H9 (cell line): ENCODE measurements at regions not wholly inside any gene's neighbourhood (a gene's known extent, or its start where the extent isn't known, plus 50 kb on each side); places are given as distances from the start of the nearest gene placed in this dataset.

Source experiments
- DNase-seq: peaks from one replicate; pipeline ENCODE4 v3.0.0-alpha.2; 2017
- H2AFZ ChIP-seq: one replicate; pipeline ENCODE4 v1.6.1; 2013; ENCODE audit warnings: mild to moderate bottlenecking, low read length, control low read depth, moderate library complexity
- H2AK5ac ChIP-seq: 2 replicates; pipeline ENCODE4 v1.6.1; 2013; ENCODE audit warnings: low read length, control low read depth, mixed read lengths; ENCODE audit not compliant: insufficient read length
- H2BK120ac ChIP-seq: one replicate; pipeline ENCODE4 v1.6.1; 2013; ENCODE audit warnings: low read depth, mild to moderate bottlenecking, low read length, control low read depth, inconsistent platforms; ENCODE audit not compliant: poor library complexity, severe bottlenecking
- H2BK12ac ChIP-seq: 2 replicates; pipeline ENCODE4 v1.6.1; 2013; ENCODE audit warnings: low read length, control low read depth, mixed read lengths, low read depth; ENCODE audit not compliant: insufficient read length
- H2BK15ac ChIP-seq: 2 replicates; pipeline ENCODE4 v1.6.1; 2013; ENCODE audit warnings: low read depth, low read length, control low read depth
- H2BK20ac ChIP-seq: one replicate; pipeline ENCODE4 v1.6.1; 2013; ENCODE audit warnings: low read depth, mild to moderate bottlenecking, low read length, control low read depth, inconsistent platforms; ENCODE audit not compliant: poor library complexity, severe bottlenecking
- H2BK5ac ChIP-seq: 2 replicates; pipeline ENCODE4 v1.6.1; 2013; ENCODE audit warnings: low read length, control low read depth, mixed read lengths; ENCODE audit not compliant: insufficient read length
- H3K14ac ChIP-seq: 2 replicates; pipeline ENCODE4 v1.6.1; 2013; ENCODE audit warnings: low read length, control low read depth; ENCODE audit not compliant: insufficient read depth
- H3K18ac ChIP-seq: 2 replicates; pipeline ENCODE4 v1.6.1; 2013; ENCODE audit warnings: low read depth, mild to moderate bottlenecking, mixed read lengths, low read length, control low read depth; ENCODE audit not compliant: insufficient read length
- H3K23ac ChIP-seq: 2 replicates; pipeline ENCODE4 v1.6.1; 2013; ENCODE audit warnings: low read length, control low read depth, mixed read lengths, low read depth; ENCODE audit not compliant: insufficient read length
- H3K23me2 ChIP-seq: 2 replicates; pipeline ENCODE4 v1.6.1; 2013; ENCODE audit warnings: low read depth, mild to moderate bottlenecking, mixed read lengths, low read length, control low read depth; ENCODE audit not compliant: insufficient read length, poor library complexity, severe bottlenecking
- H3K27ac ChIP-seq: 2 replicates; pipeline ENCODE4 v1.5.1; 2013; ENCODE audit warnings: low read length, control low read depth, mixed read lengths, low read depth; ENCODE audit not compliant: insufficient read length
- H3K27me3 ChIP-seq: 2 replicates; pipeline ENCODE4 v1.6.1; 2013; ENCODE audit warnings: low read length, control low read depth, inconsistent platforms; ENCODE audit not compliant: insufficient read depth
- H3K4ac ChIP-seq: 2 replicates; pipeline ENCODE4 v1.6.1; 2013; ENCODE audit warnings: low read depth, mild to moderate bottlenecking, control low read depth, inconsistent platforms, low read length, moderate library complexity
- H3K4me1 ChIP-seq: 2 replicates; pipeline ENCODE4 v1.6.1; 2013; ENCODE audit warnings: low read length, control low read depth, inconsistent platforms; ENCODE audit not compliant: insufficient read depth
- H3K4me2 ChIP-seq: 2 replicates; pipeline ENCODE4 v1.6.1; 2013; ENCODE audit warnings: low read length, control low read depth, mixed read lengths; ENCODE audit not compliant: insufficient read length, insufficient read depth
- H3K56ac ChIP-seq: 2 replicates; pipeline ENCODE4 v1.6.1; 2013; ENCODE audit warnings: low read depth, mild to moderate bottlenecking, mixed read lengths, low read length, control low read depth; ENCODE audit not compliant: insufficient read length
- H3K79me1 ChIP-seq: 2 replicates; pipeline ENCODE4 v1.6.1; 2013; ENCODE audit warnings: low read depth, mild to moderate bottlenecking, moderate library complexity, low read length, control low read depth, inconsistent platforms; ENCODE audit not compliant: insufficient read depth, poor library complexity, severe bottlenecking
- H3K79me2 ChIP-seq: 2 replicates; pipeline ENCODE4 v1.6.1; 2013; ENCODE audit warnings: low read length, control low read depth, inconsistent platforms; ENCODE audit not compliant: insufficient read depth
- H3K9ac ChIP-seq: 2 replicates; pipeline ENCODE4 v1.6.1; 2013; ENCODE audit warnings: low read length, control low read depth, mixed read lengths; ENCODE audit not compliant: insufficient read length; ENCODE audit errors: extremely low read depth
- H3K9me3 ChIP-seq: one replicate; pipeline ENCODE4 v1.6.1; 2013; ENCODE audit warnings: low read depth, low read length, inconsistent platforms; ENCODE audit not compliant: control insufficient read depth
- H3T11ph ChIP-seq: one replicate; pipeline ENCODE4 v1.6.1; 2013; ENCODE audit warnings: mild to moderate bottlenecking, low read length, control low read depth, inconsistent platforms
- H4K20me1 ChIP-seq: one replicate; pipeline ENCODE4 v1.6.1; 2013; ENCODE audit not compliant: control insufficient read depth, insufficient read length, insufficient read depth
- H4K5ac ChIP-seq: 2 replicates; pipeline ENCODE4 v1.6.1; 2013; ENCODE audit warnings: low read depth, mild to moderate bottlenecking, mixed read lengths, low read length, control low read depth; ENCODE audit not compliant: insufficient read length
- H4K8ac ChIP-seq: replicated peaks from 2 replicates; pipeline ENCODE4 v1.6.1; 2013; ENCODE audit warnings: low read length, control low read depth, mixed read lengths, low read depth; ENCODE audit not compliant: insufficient read length
- H4K91ac ChIP-seq: 2 replicates; pipeline ENCODE4 v1.6.1; 2013; ENCODE audit warnings: low read depth, mild to moderate bottlenecking, moderate library complexity, mixed read lengths, low read length, control low read depth; ENCODE audit not compliant: insufficient read length
- H3K27ac Mint-ChIP-seq, 3 experiments: 2 replicates in 2 of 3; 3 replicates in 1 of 3; pipeline ENCODE4 v1.8.0; 2020 to 2021; ENCODE audit warnings: mixed read lengths in 3 of 3, mild to moderate bottlenecking in 1 of 3, moderate library complexity in 1 of 3
- H3K27me3 Mint-ChIP-seq: 2 replicates; pipeline ENCODE4 v1.8.0; 2021; ENCODE audit warnings: low read depth, mild to moderate bottlenecking, moderate library complexity, mixed read lengths
- H3K36me3 Mint-ChIP-seq, 3 experiments: 2 replicates in 2 of 3; 3 replicates in 1 of 3; pipeline ENCODE4 v1.8.0; 2020 to 2021; ENCODE audit warnings: low read depth in 3 of 3, mixed read lengths in 3 of 3; ENCODE audit not compliant: insufficient read depth in 1 of 3
- H3K4me1 Mint-ChIP-seq, 2 experiments: 2 replicates each; pipeline ENCODE4 v1.8.0; 2020; ENCODE audit warnings: mixed read lengths in 2 of 2
- H3K4me3 Mint-ChIP-seq, 2 experiments: 2 replicates in 1 of 2; 3 replicates in 1 of 2; pipeline ENCODE4 v1.8.0; 2020 to 2021; ENCODE audit warnings: mild to moderate bottlenecking in 2 of 2, mixed read lengths in 2 of 2, moderate library complexity in 1 of 2
- H3K9me3 Mint-ChIP-seq, 2 experiments: 2 replicates in 1 of 2; 3 replicates in 1 of 2; pipeline ENCODE4 v1.8.0; 2020; ENCODE audit warnings: mild to moderate bottlenecking in 2 of 2, mixed read lengths in 2 of 2, moderate library complexity in 1 of 2
- WGBS: extraction: QIAGEN DNeasy Blood & Tissue Kit; methylation state at CpG from one replicate; pipeline ENCODE4 v1.1.7; 2013; ENCODE audit warnings: missing lambda C conversion rate, low lambda C conversion rate, mixed read lengths; ENCODE audit not compliant: insufficient read length; ENCODE audit errors: extremely low coverage; 5-methylcytosine and 5-hydroxymethylcytosine counted together
- TF ChIP-seq, protein P1 (sequence below): fragments of 200-600 bp; sonication (generic); conservative IDR thresholded peaks from 3 replicates; pipeline ENCODE4 v1.8.0; 2021; ENCODE audit warnings: antibody characterized with exemption, mild to moderate bottlenecking

DNA sequence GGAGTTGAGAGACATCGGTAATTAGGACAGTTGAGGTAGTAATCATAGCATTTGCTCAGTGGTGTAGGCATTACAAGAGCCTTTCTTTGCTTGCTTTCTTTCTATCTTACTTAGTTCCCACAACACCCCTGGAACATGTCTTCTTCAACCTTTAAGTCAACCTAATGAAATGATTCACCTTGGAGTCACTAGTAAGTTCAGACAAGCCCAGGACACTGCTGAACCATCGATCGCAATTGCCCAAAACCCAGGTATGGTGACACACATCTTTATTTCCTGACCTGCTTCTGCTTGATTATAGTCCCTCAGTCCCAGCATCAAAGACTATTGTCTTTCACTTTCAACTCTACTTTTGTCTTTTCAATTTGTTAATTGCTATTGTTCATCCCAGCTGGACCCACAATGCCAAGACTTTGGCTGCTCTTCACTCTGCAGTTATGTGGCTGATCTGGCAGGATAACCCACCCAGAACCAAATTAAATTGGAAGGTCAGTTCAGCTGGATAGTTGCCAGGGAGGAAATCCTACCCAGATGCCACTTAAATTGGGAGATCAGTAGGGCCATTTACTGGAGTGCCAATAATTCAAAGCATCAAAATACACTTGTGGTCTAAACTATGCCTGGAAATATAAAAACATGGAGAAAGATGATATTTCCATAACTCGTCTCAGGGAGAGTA, 272.9 kb downstream of the RWDD3 start:
- H3K27me3 ChIP-seq, result no peaks in the 10 kb centered on the region
- Mint-ChIP-seq H3K27ac (0 out of 7 replicates have a peak overlapping the region, but pooled peaks of 1 of the 3 experiments have one; percentile 9), H3K27me3 (no peaks in the 10 kb centered on the region), H3K4me1 (peaks cover 56 to 60% of the 10 kb centered on the region in 2 experiments), H3K9me3 (no peaks in the 10 kb centered on the region), H3K36me3 (peaks cover 2 to 9% (median 3%) of the 10 kb centered on the region in 3 experiments; a peak in 5 of 7 replicates), H3K4me3 (no peak overlapping the region)
- no peak overlapping the region for H2BK120ac ChIP-seq
- H3K9ac ChIP-seq, result no peak overlapping the region
- H2AFZ ChIP-seq, result no peak overlapping the region
- H3K79me2 ChIP-seq, result no peaks in the 10 kb centered on the region
- H3K9me3 ChIP-seq, result no peaks in the 10 kb centered on the region
- no peaks in the 10 kb centered on the region for H3K79me1 ChIP-seq
- no peak overlapping the region for H2AK5ac ChIP-seq
- DNase-seq, result no peak
- H2BK5ac ChIP-seq, result no peak overlapping the region
- H3T11ph ChIP-seq, result no peak overlapping the region
- no peak overlapping the region for H2BK20ac ChIP-seq
- peaks cover 5% of the 10 kb centered on the region; the same call in 1 of the 2 replicates for H3K4me1 ChIP-seq
- H2BK12ac ChIP-seq, result no peak overlapping the region
- no peak overlapping the region for H3K18ac ChIP-seq
- no peak overlapping the region for H2BK15ac ChIP-seq
- no peak overlapping the region for H4K5ac ChIP-seq
- H3K27ac ChIP-seq, result no peak overlapping the region
- H4K91ac ChIP-seq, result no peak overlapping the region
- H3K56ac ChIP-seq, result no peak overlapping the region
- no peak overlapping the region for H4K8ac ChIP-seq
- no peak overlapping the region for H3K4ac ChIP-seq
- no peak overlapping the region for H3K4me2 ChIP-seq
- WGBS, result no CpG with 5 or more reads among the region's 4 CpGs
- H4K20me1 ChIP-seq, result no peaks in the 10 kb centered on the region
- H3K23ac ChIP-seq, result no peak overlapping the region
- H3K23me2 ChIP-seq, result no peaks in the 10 kb centered on the region
- TF ChIP-seq, protein P1, sequence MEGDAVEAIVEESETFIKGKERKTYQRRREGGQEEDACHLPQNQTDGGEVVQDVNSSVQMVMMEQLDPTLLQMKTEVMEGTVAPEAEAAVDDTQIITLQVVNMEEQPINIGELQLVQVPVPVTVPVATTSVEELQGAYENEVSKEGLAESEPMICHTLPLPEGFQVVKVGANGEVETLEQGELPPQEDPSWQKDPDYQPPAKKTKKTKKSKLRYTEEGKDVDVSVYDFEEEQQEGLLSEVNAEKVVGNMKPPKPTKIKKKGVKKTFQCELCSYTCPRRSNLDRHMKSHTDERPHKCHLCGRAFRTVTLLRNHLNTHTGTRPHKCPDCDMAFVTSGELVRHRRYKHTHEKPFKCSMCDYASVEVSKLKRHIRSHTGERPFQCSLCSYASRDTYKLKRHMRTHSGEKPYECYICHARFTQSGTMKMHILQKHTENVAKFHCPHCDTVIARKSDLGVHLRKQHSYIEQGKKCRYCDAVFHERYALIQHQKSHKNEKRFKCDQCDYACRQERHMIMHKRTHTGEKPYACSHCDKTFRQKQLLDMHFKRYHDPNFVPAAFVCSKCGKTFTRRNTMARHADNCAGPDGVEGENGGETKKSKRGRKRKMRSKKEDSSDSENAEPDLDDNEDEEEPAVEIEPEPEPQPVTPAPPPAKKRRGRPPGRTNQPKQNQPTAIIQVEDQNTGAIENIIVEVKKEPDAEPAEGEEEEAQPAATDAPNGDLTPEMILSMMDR, result no peak
- H3K14ac ChIP-seq, result no peak overlapping the region
